ENCODE measurements at regions not wholly inside any gene's neighbourhood (a gene's known extent, or its start where the extent isn't known, plus 50 kb on each side); places are given as distances from the start of the nearest gene placed in this dataset.

DNA sequence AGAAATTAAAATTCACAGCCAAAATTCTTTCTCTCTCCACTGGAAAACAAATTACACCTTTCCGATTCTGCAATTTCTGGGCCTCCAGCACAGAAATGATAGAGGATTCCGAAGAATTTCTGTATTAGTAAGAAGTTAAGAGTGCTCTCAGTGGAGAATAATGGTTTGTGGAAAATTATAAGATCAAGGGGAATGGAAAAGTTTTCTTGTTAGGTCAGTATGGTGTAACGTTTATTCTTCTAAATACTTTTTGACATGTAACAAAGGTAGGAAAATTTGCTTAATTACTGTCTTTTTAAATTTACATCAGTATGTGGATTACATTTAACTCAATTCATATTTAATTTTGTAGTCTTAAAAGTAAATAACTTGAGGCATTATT is 288.3 kb upstream of the NFE2L3 start:
- H3K27me3 ChIP-seq (ENCODE audit: control insufficient read depth, insufficient read depth, low read length) = peaks cover 17% of the 10 kb centered on the region
- H3K4me3 ChIP-seq (ENCODE audit: low read depth, low read length) = no peak overlapping the region
- DNase-seq (ENCODE audit: low read depth) = no peak
- TF ChIP-seq, protein P1, sequence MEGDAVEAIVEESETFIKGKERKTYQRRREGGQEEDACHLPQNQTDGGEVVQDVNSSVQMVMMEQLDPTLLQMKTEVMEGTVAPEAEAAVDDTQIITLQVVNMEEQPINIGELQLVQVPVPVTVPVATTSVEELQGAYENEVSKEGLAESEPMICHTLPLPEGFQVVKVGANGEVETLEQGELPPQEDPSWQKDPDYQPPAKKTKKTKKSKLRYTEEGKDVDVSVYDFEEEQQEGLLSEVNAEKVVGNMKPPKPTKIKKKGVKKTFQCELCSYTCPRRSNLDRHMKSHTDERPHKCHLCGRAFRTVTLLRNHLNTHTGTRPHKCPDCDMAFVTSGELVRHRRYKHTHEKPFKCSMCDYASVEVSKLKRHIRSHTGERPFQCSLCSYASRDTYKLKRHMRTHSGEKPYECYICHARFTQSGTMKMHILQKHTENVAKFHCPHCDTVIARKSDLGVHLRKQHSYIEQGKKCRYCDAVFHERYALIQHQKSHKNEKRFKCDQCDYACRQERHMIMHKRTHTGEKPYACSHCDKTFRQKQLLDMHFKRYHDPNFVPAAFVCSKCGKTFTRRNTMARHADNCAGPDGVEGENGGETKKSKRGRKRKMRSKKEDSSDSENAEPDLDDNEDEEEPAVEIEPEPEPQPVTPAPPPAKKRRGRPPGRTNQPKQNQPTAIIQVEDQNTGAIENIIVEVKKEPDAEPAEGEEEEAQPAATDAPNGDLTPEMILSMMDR (IDR thresholded peaks at IDR 0.05; ENCODE audit: insufficient read depth, low read length, poor library complexity, severe bottlenecking) = no peak
- H3K36me3 ChIP-seq (ENCODE audit: control insufficient read depth, insufficient read depth, low read length) = no peaks in the 10 kb centered on the region

DNA sequence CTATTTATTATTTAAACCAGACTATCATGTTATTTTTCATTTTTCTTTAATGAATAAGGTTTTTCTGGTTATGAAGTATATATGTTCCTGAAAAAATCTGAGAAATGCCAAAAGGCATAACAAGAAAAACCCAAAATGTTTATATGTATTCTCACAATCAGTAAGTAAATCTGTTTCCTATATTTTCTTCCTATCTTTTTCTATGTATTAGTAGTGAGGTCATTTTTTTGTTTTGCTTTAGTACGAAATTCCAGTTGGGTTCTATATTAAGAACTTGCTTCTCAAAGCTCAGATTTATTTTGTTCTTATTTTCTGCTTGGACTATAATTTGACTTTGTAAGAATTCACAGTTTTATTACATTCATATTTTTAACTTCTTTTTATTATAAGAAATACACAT is 287.5 kb upstream of the NFE2L3 start:
- no peak for DNase-seq (ENCODE audit: low read depth)
- H3K4me3 ChIP-seq (ENCODE audit: low read depth, low read length) = no peak overlapping the region
- TF ChIP-seq, protein P1 (IDR thresholded peaks at IDR 0.05; ENCODE audit: insufficient read depth, low read length, poor library complexity, severe bottlenecking) = no peak
- H3K36me3 ChIP-seq (ENCODE audit: control insufficient read depth, insufficient read depth, low read length) = no peaks in the 10 kb centered on the region
- peaks cover 20% of the 10 kb centered on the region for H3K27me3 ChIP-seq (ENCODE audit: control insufficient read depth, insufficient read depth, low read length)

GRCh38 chr7:25864943-25865751 is 286.9 kb upstream of the NFE2L3 start:
- no peak for DNase-seq (ENCODE audit: low read depth)

DNA sequence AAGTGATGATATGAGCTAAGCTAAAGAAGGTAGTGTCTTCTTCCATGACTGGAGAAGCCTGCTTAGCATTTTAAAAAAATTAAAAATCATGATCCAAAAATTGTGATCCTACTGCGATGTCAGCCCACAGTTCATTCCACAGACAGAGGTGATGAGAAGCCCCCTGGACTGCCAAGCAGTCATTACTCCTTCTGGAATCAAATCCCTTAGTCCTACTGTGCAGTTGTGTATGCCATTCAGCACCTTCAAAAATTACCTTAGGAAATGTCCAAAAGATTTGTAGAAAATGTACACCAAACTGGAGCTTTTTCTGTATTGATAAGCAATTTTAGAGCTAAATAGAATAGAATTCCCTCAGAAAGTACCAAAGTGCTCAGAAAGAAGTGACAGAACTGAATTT is 283.5 kb upstream of the NFE2L3 start:
- DNase-seq (ENCODE audit: low read depth) = no peak
- Histone ChIP-seq H3K36me3 (ENCODE audit: control insufficient read depth, insufficient read depth, low read length) (no peaks in the 10 kb centered on the region), H3K4me3 (ENCODE audit: low read depth, low read length) (no peak overlapping the region), H3K27me3 (ENCODE audit: control insufficient read depth, insufficient read depth, low read length) (peaks cover 27% of the 10 kb centered on the region)
- TF ChIP-seq, protein P1 (IDR thresholded peaks at IDR 0.05; ENCODE audit: insufficient read depth, low read length, poor library complexity, severe bottlenecking) = no peak

More at GRCh38 chr7:25864943-25865751, 286.9 kb upstream of the NFE2L3 start:
- H3K27me3 ChIP-seq (ENCODE audit: control insufficient read depth, insufficient read depth, low read length) = peaks cover 20% of the 10 kb centered on the region
- H3K4me3 ChIP-seq (ENCODE audit: low read depth, low read length) = no peak overlapping the region
- no peaks in the 10 kb centered on the region for H3K36me3 ChIP-seq (ENCODE audit: control insufficient read depth, insufficient read depth, low read length)
- TF ChIP-seq, protein P1 (IDR thresholded peaks at IDR 0.05; ENCODE audit: insufficient read depth, low read length, poor library complexity, severe bottlenecking) = no peak

DNA sequence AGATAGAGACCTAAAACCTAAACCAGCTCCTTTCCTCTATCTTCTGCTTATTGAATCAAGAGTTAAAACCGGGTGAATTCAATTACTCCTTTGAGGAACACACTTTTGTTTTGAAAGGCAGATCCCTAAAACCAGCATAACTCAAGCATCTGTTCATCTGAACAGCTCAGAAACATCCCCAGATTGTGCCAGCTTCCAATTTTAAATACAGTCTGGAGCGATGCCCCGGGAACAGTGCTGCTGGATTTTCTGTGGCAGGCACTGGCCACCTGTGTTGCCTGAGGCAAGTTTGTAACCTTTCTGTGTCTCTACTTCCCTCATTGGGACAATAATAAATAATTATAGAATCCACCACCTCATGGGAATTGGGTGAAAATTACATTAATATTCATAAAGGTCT is 281.4 kb upstream of the NFE2L3 start:
- TF ChIP-seq, protein P1 (IDR thresholded peaks at IDR 0.05; ENCODE audit: insufficient read depth, low read length, poor library complexity, severe bottlenecking) = no peak
- Histone ChIP-seq H3K36me3 (ENCODE audit: control insufficient read depth, insufficient read depth, low read length) (no peaks in the 10 kb centered on the region), H3K4me3 (ENCODE audit: low read depth, low read length) (no peak overlapping the region), H3K27me3 (ENCODE audit: control insufficient read depth, insufficient read depth, low read length) (peaks cover 26% of the 10 kb centered on the region)
- no peak for DNase-seq (ENCODE audit: low read depth)

- no peak for DNase-seq (ENCODE audit: low read depth)
- Histone ChIP-seq H3K27me3 (ENCODE audit: control insufficient read depth, insufficient read depth, low read length) (peaks cover 10% of the 10 kb centered on the region), H3K36me3 (ENCODE audit: control insufficient read depth, insufficient read depth, low read length) (no peaks in the 10 kb centered on the region), H3K4me3 (ENCODE audit: low read depth, low read length) (no peak overlapping the region)
- TF ChIP-seq, protein P1 (IDR thresholded peaks at IDR 0.05; ENCODE audit: insufficient read depth, low read length, poor library complexity, severe bottlenecking) = no peak
Measured at GRCh38 chr7:25876092-25876491, 275.9 kb upstream of the NFE2L3 start.
